Activated CD8-positive, alpha-beta memory T cell treated with anti-CD3 and anti-CD28 coated beads, Interleukin-2, amount 10 ng/mL, durations not matched to agents 7 days and 5 days (primary cell): ENCODE measurements at regions not wholly inside any gene's neighbourhood (a gene's known extent, or its start where the extent isn't known, plus 50 kb on each side); places are given as distances from the start of the nearest gene placed in this dataset.
"Not testable (repeated sequence)": the region's sequence is repeated elsewhere in the genome, so short reads cannot be mapped to it uniquely, and the experiment has no call there.

Experiments used
- ATAC-seq: fragments of 150-1000 bp; cut with Tn5 transposase; one replicate; pipeline ENCODE4 v1.10.0; 2021; ENCODE audit warnings: moderate library complexity
- CTCF ChIA-PET: fragments of 350-600 bp; sonication (Branson Sonifier 250); formaldehyde crosslinking; loops from one replicate; lab custom pipeline; 2021; ENCODE audit warnings: antibody characterized with exemption; lab: Charles Lee
- DNase-seq: peaks from one replicate; pipeline ENCODE4 v3.0.0-alpha.2; 2020
- H3K27ac Mint-ChIP-seq: one replicate; pipeline ENCODE4 v1.8.0; 2021; ENCODE audit warnings: mild to moderate bottlenecking, mixed read lengths
- H3K27me3 Mint-ChIP-seq: one replicate; pipeline ENCODE4 v1.8.0; 2021; ENCODE audit warnings: mixed read lengths
- H3K36me3 Mint-ChIP-seq: one replicate; pipeline ENCODE4 v1.8.0; 2021; ENCODE audit warnings: mild to moderate bottlenecking, mixed read lengths
- H3K4me1 Mint-ChIP-seq: one replicate; pipeline ENCODE4 v1.8.0; 2021; ENCODE audit warnings: mixed read lengths
- H3K4me3 Mint-ChIP-seq: one replicate; pipeline ENCODE4 v1.8.0; 2021; ENCODE audit warnings: mild to moderate bottlenecking, moderate library complexity, mixed read lengths
- H3K9me3 Mint-ChIP-seq: one replicate; pipeline ENCODE4 v1.8.0; 2022; ENCODE audit warnings: low read depth, mixed read lengths

DNA sequence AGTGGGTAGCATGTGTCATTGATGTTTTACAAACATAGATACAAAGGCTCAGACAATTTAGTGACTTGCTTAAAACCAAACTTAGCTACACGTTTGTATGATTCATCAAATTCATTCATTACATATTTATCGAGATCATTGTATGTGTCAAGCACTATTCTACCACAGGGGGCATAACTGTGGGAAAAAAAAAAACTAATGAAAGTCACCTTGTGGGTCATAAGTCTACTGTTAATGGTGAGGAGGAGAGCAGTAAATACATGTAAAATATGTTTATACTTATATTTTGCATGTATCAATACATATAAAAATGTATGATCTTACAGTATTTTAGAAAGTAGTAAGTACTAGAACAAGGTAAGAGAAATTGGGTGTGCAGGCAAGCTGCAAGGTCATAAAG lies 933.8 kb downstream of the IPMK start:
- H3K36me3 Mint-ChIP-seq = no peaks in the 10 kb centered on the region
- H3K27me3 Mint-ChIP-seq = no peaks in the 10 kb centered on the region
- no peaks in the 10 kb centered on the region for H3K9me3 Mint-ChIP-seq
- no peak for DNase-seq
- no peak overlapping the region for H3K4me3 Mint-ChIP-seq
- CTCF ChIA-PET = no interaction called here
- H3K4me1 Mint-ChIP-seq = no peaks in the 10 kb centered on the region
- ATAC-seq = no peak
- H3K27ac Mint-ChIP-seq = no peak overlapping the region

DNA sequence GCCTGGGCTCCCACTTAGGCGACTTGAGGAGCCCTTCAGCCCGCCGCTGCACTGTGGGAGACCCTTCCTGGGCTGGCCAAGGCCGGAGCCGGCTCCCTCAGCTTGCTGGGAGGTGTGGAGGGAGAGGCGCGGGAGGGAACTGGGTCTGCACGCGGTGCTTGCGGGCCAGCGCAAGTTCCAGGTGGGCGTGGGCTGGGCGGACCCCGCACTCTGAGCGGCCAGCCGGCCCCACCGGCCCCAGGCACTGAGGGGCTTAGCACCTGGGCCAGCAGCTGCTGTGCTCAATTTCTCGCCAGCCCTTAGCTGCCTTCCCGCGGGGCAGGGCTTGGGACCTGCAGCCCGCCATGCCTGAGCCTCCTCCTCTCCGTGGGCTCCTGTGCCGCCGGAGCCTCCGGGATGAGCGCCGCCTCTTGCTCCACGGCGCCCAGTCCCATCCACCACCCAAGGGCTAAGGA lies 946.3 kb downstream of the IPMK start:
- ATAC-seq, CTCF ChIA-PET, H3K4me1 Mint-ChIP-seq, DNase-seq, H3K4me3 Mint-ChIP-seq, H3K27ac Mint-ChIP-seq, H3K9me3 Mint-ChIP-seq, H3K36me3 Mint-ChIP-seq, H3K27me3 Mint-ChIP-seq: not testable (repeated sequence)

DNA sequence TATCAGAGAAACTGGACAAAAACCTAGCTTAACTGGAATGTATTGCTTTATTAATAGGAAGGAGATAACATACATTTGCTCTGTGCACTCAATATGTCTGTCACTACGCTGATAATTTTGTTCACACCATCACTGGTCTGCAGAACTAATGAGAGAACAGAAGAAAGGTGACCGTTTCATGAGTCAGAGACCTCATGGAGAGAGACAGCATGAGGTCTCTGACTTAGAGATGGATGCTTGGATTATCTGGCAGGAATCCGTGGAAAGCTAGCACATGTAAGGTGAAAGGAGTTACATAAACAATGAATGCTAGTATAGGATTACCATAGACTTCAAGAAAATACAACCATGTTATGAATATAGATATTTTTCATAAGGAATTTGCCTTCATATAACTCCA lies 947.3 kb downstream of the IPMK start:
- no peak for DNase-seq
- Mint-ChIP-seq H3K4me3 (no peak overlapping the region), H3K27me3 (no peaks in the 10 kb centered on the region), H3K36me3 (no peaks in the 10 kb centered on the region), H3K4me1 (no peaks in the 10 kb centered on the region), H3K27ac (no peak overlapping the region), H3K9me3 (peaks cover 2% of the 10 kb centered on the region)
- CTCF ChIA-PET = no interaction called here
- ATAC-seq = no peak

DNA sequence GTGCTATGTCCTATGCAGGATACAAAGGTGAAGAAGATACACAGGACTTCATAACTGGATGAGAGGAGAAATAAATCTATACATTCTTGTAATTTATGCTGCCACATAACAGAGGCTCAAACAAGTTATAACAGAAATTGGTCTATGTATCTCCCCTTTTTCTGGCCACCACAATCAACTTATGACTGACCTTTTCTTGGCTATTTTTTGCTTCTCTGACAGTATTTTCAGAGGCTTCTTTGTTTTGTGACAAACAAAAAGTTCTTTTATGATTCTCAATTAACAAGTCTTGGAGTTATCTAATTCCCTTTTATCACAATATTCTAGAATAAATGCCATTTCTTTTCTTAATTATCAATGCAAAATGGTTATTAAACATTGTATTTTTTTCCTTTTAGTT lies 953.0 kb upstream of the ZWINT start:
- Mint-ChIP-seq H3K27ac (no peak overlapping the region), H3K27me3 (no peaks in the 10 kb centered on the region), H3K9me3 (no peaks in the 10 kb centered on the region), H3K4me3 (no peak overlapping the region), H3K4me1 (no peaks in the 10 kb centered on the region), H3K36me3 (no peaks in the 10 kb centered on the region)
- CTCF ChIA-PET = no interaction called here
- DNase-seq (no peak), ATAC-seq (no peak)

DNA sequence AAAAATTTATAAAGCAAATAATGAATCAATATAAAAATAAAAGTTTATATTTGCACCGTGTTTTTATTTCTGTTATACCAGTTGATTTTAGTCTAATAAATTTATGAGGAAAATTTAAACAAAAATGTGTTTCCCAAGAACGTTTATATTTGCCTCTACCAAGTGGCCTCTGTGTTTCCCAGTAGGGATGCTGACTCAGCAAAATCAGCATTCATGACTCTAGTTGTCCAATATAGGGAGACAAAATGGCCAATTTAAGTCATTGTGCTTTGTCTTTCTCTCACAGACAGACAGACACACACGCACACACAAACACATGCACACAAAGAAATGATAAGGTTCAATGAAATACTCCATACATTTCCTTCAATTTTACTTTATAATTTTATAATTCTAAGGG lies 942.5 kb upstream of the ZWINT start:
- CTCF ChIA-PET = no interaction called here
- peaks cover 2% of the 10 kb centered on the region for H3K9me3 Mint-ChIP-seq
- H3K4me3 Mint-ChIP-seq = no peak overlapping the region
- no peaks in the 10 kb centered on the region for H3K27me3 Mint-ChIP-seq
- no peaks in the 10 kb centered on the region for H3K4me1 Mint-ChIP-seq
- H3K27ac Mint-ChIP-seq = no peak overlapping the region
- no peaks in the 10 kb centered on the region for H3K36me3 Mint-ChIP-seq
- ATAC-seq (no peak), DNase-seq (no peak)

DNA sequence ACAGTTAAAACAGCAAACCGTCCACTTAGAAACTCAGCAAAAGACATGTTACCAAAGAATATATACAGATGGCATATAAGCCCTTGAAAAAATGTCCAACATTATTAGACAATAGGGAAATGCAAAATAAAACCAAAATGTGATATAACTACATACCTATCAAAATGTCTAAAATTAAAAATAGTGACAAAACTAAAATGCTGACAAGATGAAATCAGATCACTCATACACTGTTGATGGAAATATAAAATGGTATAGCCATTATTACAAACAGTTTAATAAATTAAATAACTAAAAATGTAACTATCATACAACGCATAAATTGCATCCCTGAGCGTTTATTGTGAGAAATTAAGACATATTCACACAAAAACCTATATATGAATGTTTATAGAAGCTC lies 939.7 kb upstream of the ZWINT start:
- H3K9me3 Mint-ChIP-seq = peaks cover 2% of the 10 kb centered on the region
- ATAC-seq (no peak), DNase-seq (no peak)
- no peaks in the 10 kb centered on the region for H3K4me1 Mint-ChIP-seq
- H3K36me3 Mint-ChIP-seq = no peaks in the 10 kb centered on the region
- no peak overlapping the region for H3K4me3 Mint-ChIP-seq
- H3K27ac Mint-ChIP-seq = no peak overlapping the region
- CTCF ChIA-PET = no interaction called here
- H3K27me3 Mint-ChIP-seq = no peaks in the 10 kb centered on the region

DNA sequence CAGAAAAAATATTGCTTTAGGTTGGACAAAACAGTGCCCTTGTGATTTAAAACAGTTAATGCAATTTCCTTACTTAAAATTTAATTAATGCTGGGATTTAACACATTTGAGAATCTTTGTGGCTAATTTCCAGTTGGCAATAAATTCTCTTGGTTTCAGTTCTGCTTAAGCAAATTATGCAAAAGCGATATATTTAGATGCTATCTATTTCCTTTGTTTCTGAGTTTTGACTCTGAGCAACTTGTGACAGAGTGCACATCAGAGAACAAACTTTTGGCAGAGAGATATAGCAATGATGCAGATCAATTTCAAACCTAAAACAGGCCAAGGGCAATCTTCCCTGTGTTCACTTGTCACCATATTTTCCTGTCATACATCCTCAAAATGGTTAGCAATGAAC lies 933.6 kb upstream of the ZWINT start:
- H3K4me3 Mint-ChIP-seq = no peak overlapping the region
- no peaks in the 10 kb centered on the region for H3K27me3 Mint-ChIP-seq
- no peaks in the 10 kb centered on the region for H3K36me3 Mint-ChIP-seq
- H3K4me1 Mint-ChIP-seq = no peaks in the 10 kb centered on the region
- no peak for DNase-seq
- CTCF ChIA-PET = no interaction called here
- H3K27ac Mint-ChIP-seq = no peak overlapping the region
- peaks cover 8% of the 10 kb centered on the region for H3K9me3 Mint-ChIP-seq
- ATAC-seq = no peak

DNA sequence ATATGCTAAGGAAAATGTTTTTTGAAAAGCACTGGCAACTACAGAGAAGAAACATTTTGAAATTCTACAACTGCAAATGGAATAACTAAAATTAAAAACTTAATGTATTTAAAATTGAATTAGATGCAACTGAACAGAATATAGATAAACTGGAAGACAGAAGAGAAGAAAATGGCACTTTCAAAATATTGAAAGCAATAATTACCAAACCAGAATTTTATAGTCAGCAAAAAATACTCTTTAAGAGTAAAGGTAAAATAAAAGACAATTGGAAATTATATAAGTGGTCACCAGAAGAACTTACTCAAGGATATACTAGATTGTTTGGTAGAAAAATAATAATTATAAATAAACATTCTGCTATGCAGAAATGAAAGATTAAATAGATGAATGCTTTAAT lies 927.7 kb upstream of the ZWINT start:
- CTCF ChIA-PET = no interaction called here
- ATAC-seq (no peak), DNase-seq (no peak)
- Mint-ChIP-seq H3K9me3 (peaks cover 7% of the 10 kb centered on the region), H3K4me3 (no peak overlapping the region), H3K27ac (no peak overlapping the region), H3K4me1 (no peaks in the 10 kb centered on the region), H3K27me3 (no peaks in the 10 kb centered on the region), H3K36me3 (no peaks in the 10 kb centered on the region)

DNA sequence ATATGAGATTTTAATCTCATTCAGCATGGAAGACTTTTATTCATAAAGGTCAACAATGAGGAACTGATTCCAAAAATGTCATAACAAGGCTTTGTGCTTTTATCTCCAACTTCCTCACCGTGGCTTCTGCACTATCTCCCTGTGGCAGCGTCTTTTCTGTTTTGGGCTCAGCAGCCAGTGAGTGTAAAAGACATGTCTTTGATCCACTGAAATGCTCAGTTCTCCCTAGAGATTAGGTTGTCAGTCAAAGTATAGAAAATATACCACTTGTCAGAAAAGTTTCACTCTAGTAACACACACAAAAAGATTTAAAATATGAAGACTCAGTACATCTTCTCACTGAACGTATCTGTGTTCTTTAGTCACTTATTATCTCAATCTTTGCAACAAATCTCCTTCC lies 901.8 kb upstream of the ZWINT start:
- Mint-ChIP-seq H3K27me3 (no peaks in the 10 kb centered on the region), H3K9me3 (peaks cover 7% of the 10 kb centered on the region), H3K4me3 (no peak overlapping the region), H3K36me3 (no peaks in the 10 kb centered on the region), H3K27ac (no peak overlapping the region), H3K4me1 (no peaks in the 10 kb centered on the region)
- CTCF ChIA-PET = no interaction called here
- no peak for ATAC-seq
- DNase-seq = no peak

DNA sequence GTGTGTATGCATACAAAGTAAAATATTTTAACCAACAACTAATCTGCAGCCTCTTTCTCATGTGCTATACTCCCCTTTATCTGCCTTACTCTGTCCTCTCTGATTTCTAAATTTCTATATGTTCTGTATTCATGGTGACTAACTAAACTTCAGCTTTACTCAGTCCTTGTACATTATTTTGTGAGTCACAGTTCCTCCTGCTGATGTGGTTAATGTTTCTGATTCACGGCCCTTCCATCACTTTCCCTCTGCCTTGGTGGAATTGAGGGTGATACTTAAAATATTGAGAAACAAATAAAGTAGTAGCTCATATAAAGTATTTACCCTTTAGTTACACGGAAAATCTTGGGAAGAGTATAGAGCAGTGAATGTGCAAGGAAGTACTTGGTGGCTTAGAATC lies 899.1 kb upstream of the ZWINT start:
- no peak overlapping the region for H3K27ac Mint-ChIP-seq

DNA sequence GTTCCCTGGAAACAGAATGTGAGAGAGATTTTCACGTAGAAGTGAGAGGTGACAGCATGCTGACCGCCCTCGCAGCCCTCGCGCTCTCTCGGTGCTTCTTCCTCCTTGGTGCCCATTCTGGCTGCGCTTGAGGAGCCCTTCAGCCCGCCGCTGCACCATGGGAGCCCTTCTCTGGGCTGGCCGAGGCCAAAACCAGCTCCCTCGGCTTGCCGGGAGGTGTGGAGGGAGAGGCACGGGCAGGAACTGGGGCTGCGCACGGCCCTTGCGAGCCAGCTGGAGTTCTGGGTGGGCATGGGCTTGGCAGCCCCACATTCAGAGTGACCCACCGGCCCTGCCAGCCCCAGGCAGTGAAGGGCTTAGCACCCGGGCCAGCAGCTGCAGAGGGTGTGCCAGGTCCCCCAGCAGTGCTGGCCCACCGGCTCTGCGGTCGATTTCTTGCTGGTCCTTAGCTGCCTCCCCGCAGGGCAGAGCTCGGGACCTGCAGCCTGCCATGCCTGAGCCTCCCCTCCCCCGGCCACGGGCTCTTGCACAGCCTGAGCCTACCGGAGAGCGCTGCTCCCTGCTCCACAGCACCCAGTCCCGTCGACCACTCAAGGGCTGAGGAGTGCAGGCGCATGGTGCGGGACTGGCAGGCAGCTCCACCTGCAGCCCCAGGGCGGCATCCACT lies 888.7 kb upstream of the ZWINT start:
- Mint-ChIP-seq H3K27me3 (no peaks in the 10 kb centered on the region), H3K36me3 (no peaks in the 10 kb centered on the region), H3K4me1 (no peaks in the 10 kb centered on the region), H3K27ac (no peak overlapping the region), H3K9me3 (peaks cover 2% of the 10 kb centered on the region), H3K4me3 (no peak overlapping the region)
- DNase-seq (no peak), ATAC-seq (no peak)
- CTCF ChIA-PET = no interaction called here

More for the DNA sequence above, 899.1 kb upstream of the ZWINT start:
- Mint-ChIP-seq H3K36me3 (no peaks in the 10 kb centered on the region), H3K27me3 (no peaks in the 10 kb centered on the region), H3K4me1 (no peaks in the 10 kb centered on the region), H3K4me3 (no peak overlapping the region), H3K9me3 (peaks cover 7% of the 10 kb centered on the region)
- CTCF ChIA-PET = no interaction called here
- DNase-seq (no peak), ATAC-seq (no peak)

DNA sequence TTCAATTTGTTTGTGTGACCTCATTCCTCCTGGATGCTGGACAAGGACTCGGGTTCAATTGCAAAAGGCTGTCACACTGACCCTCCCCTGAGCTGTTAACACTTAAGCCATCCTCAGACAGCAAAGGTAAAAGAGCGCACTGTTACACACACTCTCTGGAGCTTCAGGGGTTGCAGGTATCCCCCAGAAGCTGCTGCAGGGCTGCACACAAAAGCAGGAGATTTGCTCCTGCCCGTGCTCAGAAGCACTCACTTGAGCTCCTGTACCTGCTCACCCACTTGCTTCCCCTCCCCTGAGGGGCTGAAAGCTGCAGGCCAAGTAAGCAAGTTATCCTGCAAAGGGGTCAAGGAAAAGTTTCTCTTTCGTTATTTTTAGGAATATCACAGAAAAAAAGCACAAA lies 886.2 kb upstream of the ZWINT start:
- Mint-ChIP-seq H3K9me3 (peaks cover 2% of the 10 kb centered on the region), H3K27ac (no peak overlapping the region), H3K4me3 (no peak overlapping the region), H3K4me1 (no peaks in the 10 kb centered on the region), H3K36me3 (no peaks in the 10 kb centered on the region), H3K27me3 (no peaks in the 10 kb centered on the region)
- CTCF ChIA-PET = no interaction called here
- DNase-seq (no peak), ATAC-seq (no peak)

DNA sequence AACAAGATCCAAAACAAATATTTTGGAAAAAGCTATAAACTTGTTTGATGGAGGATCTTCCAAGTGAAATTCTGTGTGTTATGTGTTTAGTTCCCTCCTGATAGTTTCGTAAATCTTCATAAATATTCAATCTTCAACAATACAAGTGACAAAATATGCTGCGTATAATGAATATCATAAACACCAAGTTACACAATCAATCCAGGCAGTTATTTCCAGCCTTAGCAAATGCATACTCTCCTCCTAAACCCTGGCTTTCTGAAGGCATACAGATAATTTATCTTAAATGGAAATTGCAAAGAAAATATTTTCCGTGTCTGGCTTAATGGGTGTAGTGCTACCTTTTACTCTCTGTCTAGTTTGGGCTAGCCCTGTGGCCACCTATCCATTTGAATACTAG lies 864.9 kb upstream of the ZWINT start:
- Mint-ChIP-seq H3K9me3 (no peaks in the 10 kb centered on the region), H3K27me3 (no peaks in the 10 kb centered on the region), H3K4me1 (no peaks in the 10 kb centered on the region), H3K27ac (no peak overlapping the region), H3K4me3 (no peak overlapping the region), H3K36me3 (no peaks in the 10 kb centered on the region)
- CTCF ChIA-PET = no interaction called here
- no peak for ATAC-seq
- no peak for DNase-seq

DNA sequence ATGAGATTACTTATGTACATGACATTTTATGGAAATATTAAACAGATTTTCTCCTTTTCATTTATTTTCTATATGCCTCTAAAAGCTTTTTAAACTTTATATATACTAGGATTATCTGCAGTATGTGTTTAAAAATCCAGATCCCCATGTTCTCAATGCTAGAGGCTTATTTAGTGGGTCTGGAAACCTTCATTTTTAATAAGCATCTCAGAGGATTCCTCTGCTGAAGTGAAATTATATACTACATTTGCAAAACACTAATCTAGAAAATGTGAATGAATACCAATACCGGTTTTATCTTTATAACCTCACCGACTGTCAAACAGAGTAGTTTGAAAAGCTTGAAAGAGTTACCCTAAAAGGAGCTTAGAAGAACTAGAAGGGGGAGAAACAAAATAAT lies 863.8 kb upstream of the ZWINT start:
- Mint-ChIP-seq H3K27ac (no peak overlapping the region), H3K4me1 (no peaks in the 10 kb centered on the region), H3K27me3 (no peaks in the 10 kb centered on the region), H3K9me3 (no peaks in the 10 kb centered on the region), H3K4me3 (no peak overlapping the region), H3K36me3 (no peaks in the 10 kb centered on the region)
- DNase-seq (no peak), ATAC-seq (no peak)
- CTCF ChIA-PET = no interaction called here

DNA sequence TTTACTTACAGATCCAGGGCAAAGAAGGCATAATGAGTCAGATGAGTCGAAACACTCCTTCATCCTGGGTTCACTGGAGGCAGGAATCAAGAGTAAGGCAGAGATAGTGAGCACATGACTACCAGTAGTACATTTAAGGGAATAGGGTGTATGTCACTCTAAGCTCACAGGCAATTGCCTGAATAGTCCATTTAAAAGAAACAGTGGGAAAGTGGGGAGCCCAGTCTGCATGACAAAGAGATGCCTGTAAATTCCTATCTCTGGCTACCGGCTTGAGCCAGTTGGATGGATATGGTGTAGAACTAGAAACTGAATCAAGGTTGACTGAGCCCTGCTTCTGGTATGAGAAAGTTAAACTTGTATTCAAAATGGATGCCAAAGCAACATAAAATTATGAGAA lies 861.5 kb upstream of the ZWINT start:
- DNase-seq (no peak), ATAC-seq (no peak)
- H3K4me1 Mint-ChIP-seq = no peaks in the 10 kb centered on the region
- no peak overlapping the region for H3K4me3 Mint-ChIP-seq
- peaks cover 2% of the 10 kb centered on the region for H3K9me3 Mint-ChIP-seq
- H3K36me3 Mint-ChIP-seq = no peaks in the 10 kb centered on the region
- H3K27me3 Mint-ChIP-seq = no peaks in the 10 kb centered on the region
- CTCF ChIA-PET = no interaction called here
- no peak overlapping the region for H3K27ac Mint-ChIP-seq
